HG02840 (cell line): ENCODE measurements at regions not wholly inside any gene's neighbourhood (a gene's known extent, or its start where the extent isn't known, plus 50 kb on each side); places are given as distances from the start of the nearest gene placed in this dataset.

ENCODE experiments used
- ATAC-seq: cut with Tn5 transposase; IDR thresholded peaks from one replicate; pipeline ENCODE4 v1.9.1; 2021; ENCODE audit warnings: mild to moderate bottlenecking, moderate library complexity, moderate number of reproducible peaks; ENCODE audit not compliant: unreplicated experiment, low FRiP score

- no peak for ATAC-seq
These were observed 177.1 kb upstream of the FRG1 start for GRCh38 chr4:189763583-189763982.

DNA sequence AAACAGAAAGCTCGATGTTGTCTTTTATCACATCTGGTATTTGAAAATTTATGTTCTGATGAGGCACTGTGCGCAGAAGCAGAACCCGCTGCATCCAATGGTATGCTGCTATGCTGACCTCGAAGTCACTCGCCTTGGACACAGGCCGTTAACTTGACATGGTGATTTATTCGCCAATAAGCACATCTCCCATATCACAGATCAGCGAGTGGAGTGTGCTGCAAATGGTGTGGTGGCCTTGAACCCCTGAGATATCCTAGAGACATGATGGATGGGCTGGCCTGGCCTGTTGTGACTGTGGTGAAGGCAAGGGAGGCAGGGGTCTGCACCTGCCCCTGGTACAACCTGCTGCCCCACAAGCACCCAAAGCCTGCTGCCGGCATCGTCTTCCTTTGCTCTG, 175.4 kb upstream of the FRG1 start:
- no peak for ATAC-seq

GRCh38 chr4:189765736-189766135, 174.9 kb upstream of the FRG1 start:
- ATAC-seq = no peak

- no peak for ATAC-seq
These were observed 172.7 kb upstream of the FRG1 start for GRCh38 chr4:189767941-189768340.

GRCh38 chr4:189769131-189769530, 171.5 kb upstream of the FRG1 start:
- no peak for ATAC-seq

GRCh38 chr4:189771696-189772361, 168.8 kb upstream of the FRG1 start:
- ATAC-seq = no peak

DNA sequence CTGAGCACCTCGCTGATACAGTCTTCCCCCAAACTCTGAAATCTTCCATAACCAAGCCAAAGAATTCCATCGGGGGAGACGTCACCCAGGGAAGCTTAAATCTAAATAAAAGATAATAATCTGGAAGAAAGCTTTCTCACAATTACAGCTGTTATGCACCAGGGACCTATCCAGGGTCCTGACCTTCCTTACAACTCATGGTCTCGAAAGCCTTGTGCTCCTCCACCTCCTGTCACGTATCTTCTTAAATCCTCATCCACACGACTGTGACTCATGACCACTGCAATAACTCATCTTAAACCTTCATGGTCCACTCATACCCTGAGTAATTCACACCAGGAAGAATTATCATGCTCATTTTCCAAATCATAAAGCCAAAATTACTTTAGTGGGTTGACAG, 166.8 kb upstream of the FRG1 start:
- ATAC-seq = no peak

GRCh38 chr4:189779281-189779980, 161.2 kb upstream of the FRG1 start:
- ATAC-seq = no peak

DNA sequence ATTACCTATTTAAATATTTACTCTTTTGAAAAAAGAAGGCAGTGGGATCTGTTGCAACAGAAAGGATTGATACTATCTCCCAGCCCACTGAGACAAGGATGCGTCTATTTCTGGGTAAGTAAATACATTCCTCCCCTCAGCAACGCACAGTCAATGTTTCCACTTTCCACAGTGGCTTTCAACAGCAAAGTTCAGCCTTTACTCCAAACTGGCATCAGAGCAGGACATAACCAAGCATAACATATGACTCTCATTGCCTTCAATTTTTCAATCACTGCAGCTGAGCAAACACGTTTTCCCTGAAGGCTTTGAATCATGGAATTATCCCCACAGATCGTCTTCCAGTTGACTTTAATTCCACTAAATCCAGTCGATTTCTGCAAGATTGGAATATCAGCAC, 160.3 kb upstream of the FRG1 start:
- ATAC-seq = no peak

DNA sequence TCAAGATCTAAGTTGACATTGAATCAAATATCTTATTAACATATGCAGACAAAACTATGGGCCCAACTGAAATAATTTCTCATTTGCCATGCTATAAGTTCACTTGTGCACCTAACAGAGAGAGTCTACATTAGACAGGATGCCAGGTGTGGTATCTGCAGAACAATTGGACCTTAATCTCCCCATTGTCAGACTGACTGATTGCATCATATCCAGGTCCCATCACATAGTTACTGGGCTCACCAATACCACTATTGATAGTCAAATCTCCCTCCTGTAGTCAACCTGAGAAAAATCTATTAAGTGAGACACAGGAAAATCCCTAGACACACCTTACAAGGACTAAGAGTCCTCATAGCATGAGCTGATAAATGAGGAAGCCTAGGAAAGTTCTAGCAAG, 156.0 kb upstream of the FRG1 start:
- ATAC-seq = no peak

DNA sequence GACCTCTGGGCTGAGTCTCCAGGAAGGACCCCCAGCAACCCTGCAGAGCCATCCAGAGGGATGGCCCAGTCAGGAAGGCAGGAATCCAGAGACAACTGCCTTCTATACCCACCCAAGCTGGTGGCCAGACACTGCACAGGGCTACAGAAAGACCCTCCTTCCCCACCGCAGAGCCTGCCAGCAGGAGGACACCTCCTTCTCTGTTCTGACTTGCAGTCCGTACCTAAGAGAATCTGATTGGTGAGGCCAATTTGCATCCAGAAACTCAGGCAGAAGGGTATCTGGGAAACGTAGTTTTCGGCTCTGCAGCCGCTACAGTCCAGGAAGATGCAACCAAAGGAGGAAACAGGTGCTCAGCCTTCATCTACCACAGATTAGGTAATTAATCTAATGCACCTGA, 155.4 kb upstream of the FRG1 start:
- ATAC-seq = no peak

DNA sequence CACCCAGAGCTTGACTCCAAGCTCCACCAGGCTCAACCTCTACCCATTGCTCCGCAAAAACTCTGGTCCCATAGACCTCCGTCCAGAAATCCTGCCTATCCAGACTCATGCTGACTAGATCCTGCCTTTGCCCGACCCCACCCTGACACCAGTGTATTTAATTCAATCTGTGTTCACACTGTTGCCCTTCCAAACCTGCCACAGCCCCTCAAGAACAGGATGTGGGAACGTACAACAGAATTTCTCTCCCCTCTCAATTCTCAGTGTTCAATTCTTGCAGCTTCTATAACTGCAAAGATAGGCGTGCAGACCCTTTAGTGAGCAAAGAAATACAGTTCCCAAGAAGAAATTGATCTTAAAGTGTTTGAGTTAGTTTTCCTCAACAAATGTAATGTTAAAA, 154.2 kb upstream of the FRG1 start:
- ATAC-seq = no peak

DNA sequence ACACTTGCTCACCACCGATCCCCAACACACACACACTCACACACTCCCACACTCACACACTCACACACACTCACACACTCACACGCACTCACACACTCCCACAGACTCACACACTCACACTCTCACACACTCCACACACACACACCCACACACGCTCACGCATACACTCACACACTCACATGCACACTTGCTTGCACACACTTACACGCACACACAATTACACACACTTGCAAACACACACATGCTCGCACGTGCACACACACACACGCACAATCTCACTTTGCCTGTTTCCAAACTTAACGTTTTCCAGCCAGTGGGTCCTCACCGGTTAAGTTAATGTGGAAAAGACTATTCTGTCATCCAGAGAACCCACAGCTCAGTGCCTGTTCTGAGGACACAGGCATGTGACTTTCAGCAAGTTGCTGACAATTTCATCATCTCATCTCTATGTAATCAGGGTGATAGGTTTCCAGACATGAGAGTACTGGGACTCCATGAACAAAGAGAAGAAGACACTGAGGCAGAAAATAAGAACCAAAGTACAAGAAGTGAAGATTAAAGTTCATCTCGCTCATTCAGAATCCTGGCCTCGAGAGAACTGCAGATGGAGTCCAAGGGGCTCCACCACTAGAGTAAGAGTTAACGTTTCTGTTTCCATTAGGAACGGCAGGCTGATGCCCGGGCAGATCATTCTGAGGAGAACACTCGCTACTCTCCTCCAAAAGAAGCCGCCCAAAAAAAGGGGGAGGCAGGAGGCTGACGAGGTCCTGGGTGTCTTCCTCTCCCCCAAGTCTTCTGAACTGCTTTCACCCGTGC, 153.2 kb upstream of the FRG1 start:
- no peak for ATAC-seq

- peak; percentile 81 for ATAC-seq
These were observed 147.6 kb upstream of the FRG1 start for GRCh38 chr4:189792924-189793618.

DNA sequence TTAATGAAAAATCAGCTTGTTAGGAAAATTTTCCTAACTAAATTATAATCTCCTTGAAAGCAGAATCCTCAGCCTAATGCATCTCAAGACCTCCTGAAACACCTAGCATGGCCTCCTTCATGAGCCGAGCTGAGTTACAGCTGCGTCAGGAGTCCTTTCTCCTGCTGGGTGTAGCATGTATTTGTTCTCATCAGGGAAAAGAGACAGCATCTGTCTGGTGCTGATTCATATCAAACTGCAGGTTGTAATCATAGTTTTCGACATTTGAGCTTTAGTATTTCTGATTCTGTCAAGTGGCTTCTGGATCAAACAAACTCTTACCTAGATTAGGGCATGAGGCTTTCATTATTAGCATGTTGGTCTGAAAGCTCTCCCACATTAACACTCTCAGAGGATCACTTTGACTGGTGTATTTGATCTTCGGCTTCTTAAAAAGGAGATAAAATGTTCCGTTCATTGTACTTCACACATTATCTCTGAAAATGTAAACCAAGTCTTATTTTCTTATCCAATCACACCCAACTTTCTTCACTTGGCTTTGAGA, 140.1 kb upstream of the FRG1 start:
- no peak for ATAC-seq

GRCh38 chr4:189802884-189803283, 137.8 kb upstream of the FRG1 start:
- ATAC-seq = no peak

GRCh38 chr4:189804894-189805293, 135.8 kb upstream of the FRG1 start:
- ATAC-seq = no peak

GRCh38 chr4:189806506-189806905, 134.2 kb upstream of the FRG1 start:
- no peak for ATAC-seq

GRCh38 chr4:189807031-189807430, 133.6 kb upstream of the FRG1 start:
- no peak for ATAC-seq

- no peak for ATAC-seq
These were observed 131.4 kb upstream of the FRG1 start for GRCh38 chr4:189809241-189809735.
